LNCAP (cell line): ENCODE measurements at regions not wholly inside any gene's neighbourhood (a gene's known extent, or its start where the extent isn't known, plus 50 kb on each side); places are given as distances from the start of the nearest gene placed in this dataset.

Experiments
- TF ChIP-seq, protein P1 (sequence below): fragments of 450-650 bp; IDR thresholded peaks from 2 replicates; pipeline ENCODE4 v1.5.1; 2017; ENCODE audit warnings: mild to moderate bottlenecking

DNA sequence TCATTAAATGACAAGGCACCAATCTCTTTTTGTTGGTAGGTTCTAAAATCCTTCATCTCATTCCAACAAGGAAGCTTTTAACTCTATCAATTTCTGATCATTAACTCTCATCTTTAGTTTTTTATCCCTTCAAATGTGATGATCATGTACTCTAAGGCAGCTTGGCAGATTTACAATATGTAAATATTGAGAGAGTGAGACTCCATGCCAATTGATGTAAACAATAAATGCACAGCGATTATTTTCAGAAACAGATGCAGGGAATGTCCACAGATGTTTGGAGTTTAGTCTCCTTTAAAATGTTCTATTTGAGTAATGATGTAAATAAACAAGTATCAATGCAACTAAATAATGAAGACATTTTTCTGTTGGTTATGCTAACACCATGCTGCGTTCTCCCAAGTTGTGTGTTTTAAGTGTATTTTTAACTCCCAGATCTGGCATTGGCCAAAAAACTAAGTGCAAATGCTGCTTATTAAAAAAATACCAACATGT, 213.8 kb downstream of the AHR start:
- TF ChIP-seq, protein P1, sequence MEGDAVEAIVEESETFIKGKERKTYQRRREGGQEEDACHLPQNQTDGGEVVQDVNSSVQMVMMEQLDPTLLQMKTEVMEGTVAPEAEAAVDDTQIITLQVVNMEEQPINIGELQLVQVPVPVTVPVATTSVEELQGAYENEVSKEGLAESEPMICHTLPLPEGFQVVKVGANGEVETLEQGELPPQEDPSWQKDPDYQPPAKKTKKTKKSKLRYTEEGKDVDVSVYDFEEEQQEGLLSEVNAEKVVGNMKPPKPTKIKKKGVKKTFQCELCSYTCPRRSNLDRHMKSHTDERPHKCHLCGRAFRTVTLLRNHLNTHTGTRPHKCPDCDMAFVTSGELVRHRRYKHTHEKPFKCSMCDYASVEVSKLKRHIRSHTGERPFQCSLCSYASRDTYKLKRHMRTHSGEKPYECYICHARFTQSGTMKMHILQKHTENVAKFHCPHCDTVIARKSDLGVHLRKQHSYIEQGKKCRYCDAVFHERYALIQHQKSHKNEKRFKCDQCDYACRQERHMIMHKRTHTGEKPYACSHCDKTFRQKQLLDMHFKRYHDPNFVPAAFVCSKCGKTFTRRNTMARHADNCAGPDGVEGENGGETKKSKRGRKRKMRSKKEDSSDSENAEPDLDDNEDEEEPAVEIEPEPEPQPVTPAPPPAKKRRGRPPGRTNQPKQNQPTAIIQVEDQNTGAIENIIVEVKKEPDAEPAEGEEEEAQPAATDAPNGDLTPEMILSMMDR = no peak

DNA sequence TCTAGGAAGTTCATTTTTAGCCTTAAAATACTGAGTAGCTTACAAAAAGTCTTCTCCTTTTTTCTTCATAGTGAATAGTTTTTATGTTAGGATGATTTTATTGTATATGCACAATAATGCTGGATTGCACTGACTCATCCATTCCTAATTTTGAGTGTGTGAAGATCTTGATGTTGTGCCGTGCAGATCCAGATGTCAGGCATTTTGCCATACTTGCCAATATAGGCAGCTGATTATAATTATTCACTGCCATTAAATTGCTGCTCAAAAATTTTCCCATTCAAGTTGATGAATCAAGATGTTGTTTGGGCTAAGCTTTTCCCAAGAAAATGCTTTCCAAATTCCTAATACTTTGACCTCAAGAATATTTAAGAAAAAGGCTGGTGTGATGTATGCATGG, 218.3 kb downstream of the AHR start:
- TF ChIP-seq, protein P1 = no peak

DNA sequence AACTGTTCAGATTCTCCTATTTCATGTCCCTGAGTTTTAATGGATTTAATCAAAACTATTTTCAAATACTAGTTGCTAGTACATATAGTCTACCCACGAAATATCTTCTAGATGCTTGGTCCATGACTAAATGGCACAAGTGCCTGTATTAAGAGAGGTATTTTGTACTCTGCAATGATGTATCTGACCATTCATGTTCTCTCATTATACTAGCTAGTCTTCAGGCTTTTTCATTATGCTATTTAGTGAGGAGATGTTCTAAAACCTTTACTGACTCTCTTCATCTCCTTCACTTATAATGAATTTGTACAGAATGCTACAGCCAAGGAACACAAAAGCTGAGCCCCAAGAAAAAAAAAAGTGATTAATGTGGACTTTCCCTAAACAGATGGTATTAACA, 222.5 kb downstream of the AHR start:
- TF ChIP-seq, protein P1 = no peak

DNA sequence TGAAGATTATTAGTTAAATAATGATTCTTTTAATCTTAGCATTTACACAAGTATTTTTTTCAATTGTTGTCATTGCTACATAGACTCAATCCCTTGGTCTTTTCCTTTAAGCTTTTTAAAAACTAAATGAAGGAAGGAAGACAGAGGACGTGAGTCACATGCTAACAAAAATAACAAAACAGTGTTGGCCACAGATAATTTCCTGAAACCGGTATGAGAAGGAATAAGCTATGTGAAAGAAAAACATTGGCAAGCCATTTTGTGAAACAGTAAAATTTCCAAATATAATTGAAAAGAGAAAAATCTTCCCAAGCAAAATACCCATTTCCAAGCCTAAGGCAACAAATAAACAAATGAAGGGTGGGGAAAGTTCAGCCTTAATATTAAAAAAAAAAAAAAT, 223.0 kb downstream of the AHR start:
- TF ChIP-seq, protein P1 = no peak

DNA sequence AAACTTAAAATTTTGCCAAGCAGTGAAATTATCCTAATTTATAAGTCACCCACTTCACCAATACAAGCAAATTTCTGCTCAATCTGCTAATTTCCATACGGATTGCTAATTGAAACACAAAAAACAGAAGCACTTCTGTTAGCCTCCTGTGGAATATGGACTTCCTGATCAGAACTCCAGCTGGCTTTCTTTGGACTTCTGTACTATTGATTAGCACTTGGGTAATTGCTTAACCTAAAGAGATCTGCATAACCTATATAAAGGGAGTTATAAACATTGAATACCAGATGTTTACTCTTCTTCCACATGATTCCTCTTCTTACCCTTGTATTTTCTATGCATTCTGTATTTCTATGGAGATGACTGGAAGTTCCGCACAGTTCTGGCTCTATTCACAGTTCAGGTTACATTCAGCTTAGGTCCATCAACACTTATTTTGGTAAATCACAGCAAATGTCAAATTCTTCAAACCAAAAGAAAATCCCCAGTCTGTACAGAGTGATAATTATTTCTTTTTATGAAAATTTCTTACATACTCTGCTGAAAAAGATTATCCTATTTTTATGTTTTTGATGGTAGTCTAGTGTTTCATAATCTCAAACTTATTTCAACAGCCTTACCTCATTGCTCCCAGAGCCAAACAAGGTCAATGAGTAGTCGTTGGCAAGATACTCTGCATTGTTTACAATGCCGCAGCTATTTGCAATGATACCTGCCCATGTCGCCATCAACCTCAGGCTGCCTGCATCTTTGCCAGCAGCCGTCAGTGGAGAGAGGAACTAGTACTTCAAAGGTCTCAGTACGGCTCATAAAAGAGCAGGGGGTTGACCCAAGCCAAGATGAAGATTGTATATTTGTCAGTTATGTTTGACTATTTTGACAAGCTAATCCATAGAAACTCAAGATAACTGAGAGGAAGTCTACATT, 225.6 kb downstream of the AHR start:
- TF ChIP-seq, protein P1 = no peak

DNA sequence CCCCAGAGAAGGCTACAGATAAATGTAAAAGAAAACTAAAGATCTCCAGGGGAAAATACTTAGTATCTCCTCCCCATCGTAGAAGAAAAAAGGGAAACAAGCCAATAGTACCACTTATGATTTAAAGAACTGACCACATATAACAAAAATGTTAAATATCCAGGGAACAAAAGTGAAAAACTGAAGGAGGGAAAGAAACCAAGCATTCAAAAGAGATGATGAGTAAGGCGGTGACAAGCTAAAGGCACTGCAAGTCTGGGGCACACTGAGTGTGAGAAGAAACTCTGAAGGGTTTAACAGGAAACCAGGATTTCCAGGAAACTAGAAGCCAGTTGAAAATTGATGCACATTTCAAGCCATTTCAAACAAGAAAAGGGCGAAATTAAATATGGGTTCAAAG, 226.3 kb downstream of the AHR start:
- TF ChIP-seq, protein P1 = no peak

DNA sequence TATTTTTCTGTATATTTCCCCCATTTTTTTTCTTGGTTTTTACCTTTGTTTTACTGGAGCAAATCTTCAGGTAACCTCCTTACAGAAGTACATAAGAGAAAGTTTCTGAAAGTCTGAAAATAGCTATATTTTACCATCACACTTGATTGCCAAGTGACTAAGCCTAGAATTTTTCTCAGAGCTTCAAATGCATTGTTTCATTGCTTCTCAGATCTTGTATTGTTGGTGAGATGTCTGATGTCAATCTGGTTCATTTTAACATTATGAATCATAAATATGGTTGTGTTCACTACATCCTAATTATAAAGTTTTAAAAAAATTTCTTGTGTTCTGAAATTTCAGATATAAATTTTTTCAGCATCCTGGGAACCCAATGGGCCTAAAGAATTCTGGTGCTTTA, 228.2 kb downstream of the AHR start:
- TF ChIP-seq, protein P1 = no peak
